Activated B cell treated with CpG ODN at 0.5 μM for 24 hours (primary cell): ENCODE measurements at regions not wholly inside any gene's neighbourhood (a gene's known extent, or its start where the extent isn't known, plus 50 kb on each side); places are given as distances from the start of the nearest gene placed in this dataset.

Experiments used
- ATAC-seq: fragments of 200-7000 bp; cut with Tn5 transposase; one replicate; pipeline ENCODE4 v1.10.0; 2021; ENCODE audit warnings: low read depth, mild to moderate bottlenecking, moderate library complexity
- CTCF ChIA-PET: fragments of 350-600 bp; sonication (Branson Sonifier 250); formaldehyde crosslinking; loops from one replicate; lab custom pipeline; 2021; ENCODE audit warnings: antibody characterized with exemption; lab: Charles Lee
- POLR2A ChIA-PET: fragments of 350-600 bp; sonication (Branson Sonifier 250); formaldehyde crosslinking; loops from one replicate; lab custom pipeline; 2021; ENCODE audit warnings: antibody characterized with exemption; lab: Charles Lee
- DNase-seq: peaks from one replicate; pipeline ENCODE4 v3.0.0; 2022
- H3K27ac Mint-ChIP-seq: one replicate; pipeline ENCODE4 v1.8.0; 2020; ENCODE audit warnings: mixed read lengths
- H3K27me3 Mint-ChIP-seq: one replicate; pipeline ENCODE4 v1.8.0; 2021; ENCODE audit warnings: mixed read lengths
- H3K36me3 Mint-ChIP-seq: one replicate; pipeline ENCODE4 v1.8.0; 2021; ENCODE audit warnings: low read depth, mixed read lengths
- H3K4me1 Mint-ChIP-seq: one replicate; pipeline ENCODE4 v1.8.0; 2021; ENCODE audit warnings: mixed read lengths
- H3K4me3 Mint-ChIP-seq: one replicate; pipeline ENCODE4 v1.8.0; 2020; ENCODE audit warnings: mild to moderate bottlenecking, mixed read lengths
- H3K9me3 Mint-ChIP-seq: one replicate; pipeline ENCODE4 v1.8.0; 2020; ENCODE audit warnings: mixed read lengths
- CTCF ChIP-seq: fragments of 200-600 bp; IDR thresholded peaks from one replicate; pipeline ENCODE4 v1.8.0; 2022; ENCODE audit warnings: antibody characterized with exemption, mild to moderate bottlenecking
- intact Hi-C: fragments of 100-400 bp; cut with micrococcal nuclease; formaldehyde crosslinking; loops from one replicate; pipeline ENCODE4 v1.15.1; 2024

- Mint-ChIP-seq H3K27ac (no peak overlapping the region), H3K36me3 (no peaks in the 10 kb centered on the region), H3K9me3 (no peaks in the 10 kb centered on the region), H3K4me1 (no peaks in the 10 kb centered on the region), H3K27me3 (no peaks in the 10 kb centered on the region), H3K4me3 (no peak overlapping the region)
- no peak for ATAC-seq
- DNase-seq = no peak
- POLR2A ChIA-PET = no interaction called here
- CTCF ChIA-PET = no interaction called here
- no peak for TF ChIP-seq CTCF
- intact Hi-C loops = no loop called here
Measured at GRCh38 chr5:165328846-165329245, 1823.4 kb downstream of the MAT2B start.

- no peaks in the 10 kb centered on the region for H3K27me3 Mint-ChIP-seq
- H3K9me3 Mint-ChIP-seq = no peaks in the 10 kb centered on the region
- no peak for ATAC-seq
- no peak for TF ChIP-seq CTCF
- intact Hi-C loops = no loop called here
- POLR2A ChIA-PET = no interaction called here
- no peaks in the 10 kb centered on the region for H3K36me3 Mint-ChIP-seq
- H3K4me3 Mint-ChIP-seq = no peak overlapping the region
- CTCF ChIA-PET = no interaction called here
- H3K4me1 Mint-ChIP-seq = no peaks in the 10 kb centered on the region
- no peak overlapping the region for H3K27ac Mint-ChIP-seq
- no peak for DNase-seq
Measured at GRCh38 chr5:165333623-165334022, 1828.2 kb downstream of the MAT2B start.

- Mint-ChIP-seq H3K4me1 (no peaks in the 10 kb centered on the region), H3K27ac (no peak overlapping the region), H3K4me3 (no peak overlapping the region), H3K36me3 (no peaks in the 10 kb centered on the region), H3K9me3 (no peaks in the 10 kb centered on the region), H3K27me3 (no peaks in the 10 kb centered on the region)
- intact Hi-C loops = no loop called here
- no peak for TF ChIP-seq CTCF
- no peak for DNase-seq
- ChIA-PET POLR2A (no interaction called here), CTCF (no interaction called here)
- no peak for ATAC-seq
Measured at GRCh38 chr5:165334201-165334600, 1828.8 kb downstream of the MAT2B start.

GRCh38 chr5:165349735-165350134 lies 1844.3 kb downstream of the MAT2B start:
- no peaks in the 10 kb centered on the region for H3K9me3 Mint-ChIP-seq
- ChIA-PET CTCF (no interaction called here), POLR2A (no interaction called here)
- DNase-seq = no peak
- no peaks in the 10 kb centered on the region for H3K4me1 Mint-ChIP-seq
- intact Hi-C loops = no loop called here
- H3K4me3 Mint-ChIP-seq = no peak overlapping the region
- no peak for ATAC-seq
- no peaks in the 10 kb centered on the region for H3K27me3 Mint-ChIP-seq
- H3K36me3 Mint-ChIP-seq = no peaks in the 10 kb centered on the region
- no peak overlapping the region for H3K27ac Mint-ChIP-seq
- no peak for TF ChIP-seq CTCF

GRCh38 chr5:165351342-165351741 lies 1845.9 kb downstream of the MAT2B start:
- H3K4me1 Mint-ChIP-seq = no peaks in the 10 kb centered on the region
- ATAC-seq = no peak

More at GRCh38 chr5:165351342-165351741, 1845.9 kb downstream of the MAT2B start:
- intact Hi-C loops = no loop called here
- Mint-ChIP-seq H3K36me3 (no peaks in the 10 kb centered on the region), H3K4me3 (no peak overlapping the region), H3K27ac (no peak overlapping the region), H3K27me3 (no peaks in the 10 kb centered on the region), H3K9me3 (no peaks in the 10 kb centered on the region)
- CTCF ChIA-PET = no interaction called here
- no peak for DNase-seq
- no peak for TF ChIP-seq CTCF
- POLR2A ChIA-PET = no interaction called here
